SK-N-MC (cell line): ENCODE measurements at regions not wholly inside any gene's neighbourhood (a gene's known extent, or its start where the extent isn't known, plus 50 kb on each side); places are given as distances from the start of the nearest gene placed in this dataset.

Source experiments
- DNase-seq: peaks from one replicate; pipeline ENCODE4 v3.0.0-alpha.2; 2011; ENCODE audit warnings: low read depth, low spot score
- H3K27ac ChIP-seq: fragments of 200-600 bp; sonication (generic); 2 replicates; pipeline ENCODE4 v1.5.1; 2016; ENCODE audit warnings: mixed run types
- H3K36me3 ChIP-seq: fragments of 200-600 bp; sonication (generic); 2 replicates; pipeline ENCODE4 v1.6.1; 2017; ENCODE audit warnings: antibody characterized with exemption, low read length, mixed read lengths; ENCODE audit not compliant: insufficient read depth
- H3K4me3 ChIP-seq: fragments of 200-600 bp; sonication (generic); 2 replicates; pipeline ENCODE4 v1.5.1; 2016
- H3K9ac ChIP-seq: fragments of 200-600 bp; sonication (generic); 2 replicates; pipeline ENCODE4 v1.8.0; 2017; ENCODE audit warnings: mixed run types, mixed read lengths; ENCODE audit not compliant: insufficient read length
- H3K9me3 ChIP-seq: fragments of 200-600 bp; sonication (generic); 2 replicates; pipeline ENCODE4 v1.6.1; 2017; ENCODE audit warnings: low read depth, mild to moderate bottlenecking, antibody characterized with exemption, low read length, moderate library complexity, mixed read lengths
- EZH2 ChIP-seq: fragments of 200-600 bp; sonication (generic); IDR thresholded peaks from one replicate; pipeline ENCODE4 v1.6.1; 2017; ENCODE audit warnings: antibody characterized with exemption
- FOXP2 ChIP-seq: optimal IDR thresholded peaks from 2 replicates; pipeline ENCODE3; 2011; ENCODE audit warnings: mild to moderate bottlenecking, moderate library complexity; ENCODE audit not compliant: insufficient read depth; ENCODE audit errors: extremely low read length, control extremely low read depth
- POLR2AphosphoS5 ChIP-seq: IDR thresholded peaks from 2 replicates; pipeline ENCODE4 v1.6.1; 2012; ENCODE audit warnings: mild to moderate bottlenecking, low read depth, low read length, borderline replicate concordance

GRCh38 chr12:105706973-105707334 lies 376.5 kb downstream of the C12orf75 start:
- no peak overlapping the region for H3K4me3 ChIP-seq
- no peak for TF ChIP-seq POLR2AphosphoS5
- H3K36me3 ChIP-seq: no peaks in the 10 kb centered on the region
- H3K9ac ChIP-seq: no peak overlapping the region
- H3K9me3 ChIP-seq: no peaks in the 10 kb centered on the region
- no peak overlapping the region for H3K27ac ChIP-seq
- DNase-seq: no peak

- no peaks in the 10 kb centered on the region for H3K36me3 ChIP-seq
- no peak overlapping the region for H3K27ac ChIP-seq
- no peaks in the 10 kb centered on the region for H3K9me3 ChIP-seq
- TF ChIP-seq POLR2AphosphoS5 (no peak), EZH2 (no peak), FOXP2 (no peak)
- no peak overlapping the region for H3K9ac ChIP-seq
- DNase-seq: no peak
- no peak overlapping the region for H3K4me3 ChIP-seq
Measured at GRCh38 chr12:105713606-105714305, 383.3 kb downstream of the C12orf75 start.

- Histone ChIP-seq H3K9ac (no peak overlapping the region), H3K36me3 (no peaks in the 10 kb centered on the region), H3K9me3 (no peaks in the 10 kb centered on the region), H3K27ac (no peak overlapping the region), H3K4me3 (no peak overlapping the region)
- no peak for DNase-seq
- no peak for TF ChIP-seq FOXP2
- TF ChIP-seq EZH2: no peak
- no peak for TF ChIP-seq POLR2AphosphoS5
Measured at GRCh38 chr12:105716621-105717020, 386.1 kb downstream of the C12orf75 start.

GRCh38 chr12:105721051-105721825 lies 390.7 kb downstream of the C12orf75 start:
- no peak for DNase-seq
- H3K36me3 ChIP-seq: no peaks in the 10 kb centered on the region
- TF ChIP-seq EZH2 (no peak), FOXP2 (no peak), POLR2AphosphoS5 (no peak)
- no peak overlapping the region for H3K4me3 ChIP-seq
- no peaks in the 10 kb centered on the region for H3K9me3 ChIP-seq
- H3K27ac ChIP-seq: no peak overlapping the region
- no peak overlapping the region for H3K9ac ChIP-seq

- H3K9me3 ChIP-seq: no peaks in the 10 kb centered on the region
- no peak overlapping the region for H3K27ac ChIP-seq
- no peaks in the 10 kb centered on the region for H3K36me3 ChIP-seq
- no peak for TF ChIP-seq EZH2
- no peak for TF ChIP-seq FOXP2
- TF ChIP-seq POLR2AphosphoS5: no peak
- no peak overlapping the region for H3K9ac ChIP-seq
- no peak for DNase-seq
- H3K4me3 ChIP-seq: no peak overlapping the region
Measured at GRCh38 chr12:105721891-105722290, 391.4 kb downstream of the C12orf75 start.

GRCh38 chr12:105723066-105723465 lies 392.6 kb downstream of the C12orf75 start:
- no peak for DNase-seq
- no peak overlapping the region for H3K4me3 ChIP-seq
- H3K9ac ChIP-seq: no peak overlapping the region
- no peaks in the 10 kb centered on the region for H3K9me3 ChIP-seq
- TF ChIP-seq FOXP2 (no peak), POLR2AphosphoS5 (no peak), EZH2 (no peak)
- H3K27ac ChIP-seq: no peak overlapping the region
- H3K36me3 ChIP-seq: no peaks in the 10 kb centered on the region

- Histone ChIP-seq H3K4me3 (no peak overlapping the region), H3K9ac (no peak overlapping the region), H3K27ac (no peak overlapping the region), H3K36me3 (no peaks in the 10 kb centered on the region), H3K9me3 (no peaks in the 10 kb centered on the region)
- DNase-seq: no peak
- no peak for TF ChIP-seq FOXP2
- no peak for TF ChIP-seq EZH2
- no peak for TF ChIP-seq POLR2AphosphoS5
Measured at GRCh38 chr12:105723494-105723893, 393.0 kb downstream of the C12orf75 start.

GRCh38 chr12:105724641-105725040 lies 394.1 kb downstream of the C12orf75 start:
- H3K9ac ChIP-seq: no peak overlapping the region
- H3K9me3 ChIP-seq: no peaks in the 10 kb centered on the region
- no peak for DNase-seq
- H3K4me3 ChIP-seq: no peak overlapping the region
- H3K27ac ChIP-seq: no peak overlapping the region
- no peak for TF ChIP-seq EZH2
- no peak for TF ChIP-seq FOXP2
- TF ChIP-seq POLR2AphosphoS5: no peak
- no peaks in the 10 kb centered on the region for H3K36me3 ChIP-seq

GRCh38 chr12:105725054-105725453 lies 394.6 kb downstream of the C12orf75 start:
- Histone ChIP-seq H3K27ac (no peak overlapping the region), H3K4me3 (no peak overlapping the region), H3K9me3 (no peaks in the 10 kb centered on the region), H3K36me3 (no peaks in the 10 kb centered on the region), H3K9ac (no peak overlapping the region)
- TF ChIP-seq FOXP2: no peak
- TF ChIP-seq EZH2: no peak
- no peak for TF ChIP-seq POLR2AphosphoS5
- no peak for DNase-seq
